ENCODE measurements at regions not wholly inside any gene's neighbourhood (a gene's known extent, or its start where the extent isn't known, plus 50 kb on each side); places are given as distances from the start of the nearest gene placed in this dataset.

DNA sequence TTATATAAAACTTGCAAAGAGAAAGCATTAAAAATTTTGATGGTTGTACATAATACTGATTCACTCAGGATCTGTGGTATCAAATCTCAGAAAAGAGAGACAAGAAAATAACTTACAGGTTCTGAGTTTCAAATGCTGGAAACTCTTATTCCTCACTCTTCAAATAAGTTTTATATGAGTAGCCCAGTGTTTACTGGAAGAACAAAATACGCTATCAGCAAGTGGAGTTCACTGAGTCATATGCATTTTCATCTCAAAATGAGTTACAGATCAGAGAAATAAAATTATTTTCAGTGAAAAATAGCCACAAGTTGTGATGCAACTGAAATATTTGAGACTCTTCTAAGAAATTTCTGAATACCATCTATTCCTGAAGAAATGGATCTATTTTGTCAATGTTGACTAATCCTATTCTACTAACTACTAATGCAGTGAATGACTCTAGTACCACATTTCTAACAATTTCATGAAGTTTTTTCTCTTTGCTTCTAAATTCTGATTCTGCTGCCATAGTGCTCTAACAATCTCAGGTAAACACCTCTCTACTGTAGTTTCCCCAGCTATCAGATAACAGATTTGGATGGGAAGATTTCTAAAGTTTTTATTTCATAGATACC lies 391.7 kb downstream of the ZEB2 start:
- CTCF ChIA-PET, result no interaction called here
- POLR2A ChIA-PET, result no interaction called here
- no peak overlapping the region for H3K27ac ChIP-seq (ENCODE audit: extremely low read depth, low read depth, low read length)
- H3K4me1 ChIP-seq (ENCODE audit: control insufficient read depth, insufficient read depth, low read length), result no peaks in the 10 kb centered on the region
- H3K4me3 ChIP-seq (ENCODE audit: low read depth, low read length), result no peak overlapping the region
- TF ChIP-seq ZBTB8A (tag by site-specific recombination; IDR thresholded peaks at IDR 0.05), result no peak
- TF ChIP-seq ZNF174 (tag by site-specific recombination; IDR thresholded peaks at IDR 0.05), result no peak
- TF ChIP-seq RBAK (tag by site-specific recombination; IDR thresholded peaks at IDR 0.05), result no peak
- TF ChIP-seq KLF8 (tag by site-specific recombination; IDR thresholded peaks at IDR 0.05), result no peak
- no peaks in the 10 kb centered on the region for H3K36me3 ChIP-seq (ENCODE audit: control insufficient read depth in 2 of 2, insufficient read depth in 1 of 2, low read length in 2 of 2)
- H3K9me3 ChIP-seq (ENCODE audit: control insufficient read depth, insufficient read depth, low read depth, low read length), result no peaks in the 10 kb centered on the region

- ChIA-PET POLR2A (no interaction called here), CTCF (no interaction called here)
- no peaks in the 10 kb centered on the region for H3K9me3 ChIP-seq (ENCODE audit: control insufficient read depth, insufficient read depth, low read depth, low read length)
- H3K27ac ChIP-seq (ENCODE audit: extremely low read depth, low read depth, low read length), result no peak overlapping the region
- H3K36me3 ChIP-seq (ENCODE audit: control insufficient read depth in 2 of 2, insufficient read depth in 1 of 2, low read length in 2 of 2), result no peaks in the 10 kb centered on the region
- no peak for TF ChIP-seq ZNF169 (tag by site-specific recombination; IDR thresholded peaks at IDR 0.05)
- no peak for TF ChIP-seq ELK4 (IDR thresholded peaks at IDR 0.05; ENCODE audit: borderline replicate concordance, low read depth, low read length)
- TF ChIP-seq PRDM1 (tag by site-specific recombination; IDR thresholded peaks at IDR 0.05), result no peak
- TF ChIP-seq ZNF138 (tag by site-specific recombination; IDR thresholded peaks at IDR 0.05; ENCODE audit: borderline replicate concordance), result no peak
- TF ChIP-seq ZNF639 (tag by site-specific recombination; IDR thresholded peaks at IDR 0.05), result no peak
- TF ChIP-seq ZNF48 (tag by site-specific recombination; IDR thresholded peaks at IDR 0.05), result no peak
- TF ChIP-seq ZNF514 (tag by site-specific recombination; IDR thresholded peaks at IDR 0.05), result no peak
- TF ChIP-seq ZNF341 (tag by site-specific recombination; IDR thresholded peaks at IDR 0.05; ENCODE audit: low read depth), result no peak
- TF ChIP-seq, protein P1, sequence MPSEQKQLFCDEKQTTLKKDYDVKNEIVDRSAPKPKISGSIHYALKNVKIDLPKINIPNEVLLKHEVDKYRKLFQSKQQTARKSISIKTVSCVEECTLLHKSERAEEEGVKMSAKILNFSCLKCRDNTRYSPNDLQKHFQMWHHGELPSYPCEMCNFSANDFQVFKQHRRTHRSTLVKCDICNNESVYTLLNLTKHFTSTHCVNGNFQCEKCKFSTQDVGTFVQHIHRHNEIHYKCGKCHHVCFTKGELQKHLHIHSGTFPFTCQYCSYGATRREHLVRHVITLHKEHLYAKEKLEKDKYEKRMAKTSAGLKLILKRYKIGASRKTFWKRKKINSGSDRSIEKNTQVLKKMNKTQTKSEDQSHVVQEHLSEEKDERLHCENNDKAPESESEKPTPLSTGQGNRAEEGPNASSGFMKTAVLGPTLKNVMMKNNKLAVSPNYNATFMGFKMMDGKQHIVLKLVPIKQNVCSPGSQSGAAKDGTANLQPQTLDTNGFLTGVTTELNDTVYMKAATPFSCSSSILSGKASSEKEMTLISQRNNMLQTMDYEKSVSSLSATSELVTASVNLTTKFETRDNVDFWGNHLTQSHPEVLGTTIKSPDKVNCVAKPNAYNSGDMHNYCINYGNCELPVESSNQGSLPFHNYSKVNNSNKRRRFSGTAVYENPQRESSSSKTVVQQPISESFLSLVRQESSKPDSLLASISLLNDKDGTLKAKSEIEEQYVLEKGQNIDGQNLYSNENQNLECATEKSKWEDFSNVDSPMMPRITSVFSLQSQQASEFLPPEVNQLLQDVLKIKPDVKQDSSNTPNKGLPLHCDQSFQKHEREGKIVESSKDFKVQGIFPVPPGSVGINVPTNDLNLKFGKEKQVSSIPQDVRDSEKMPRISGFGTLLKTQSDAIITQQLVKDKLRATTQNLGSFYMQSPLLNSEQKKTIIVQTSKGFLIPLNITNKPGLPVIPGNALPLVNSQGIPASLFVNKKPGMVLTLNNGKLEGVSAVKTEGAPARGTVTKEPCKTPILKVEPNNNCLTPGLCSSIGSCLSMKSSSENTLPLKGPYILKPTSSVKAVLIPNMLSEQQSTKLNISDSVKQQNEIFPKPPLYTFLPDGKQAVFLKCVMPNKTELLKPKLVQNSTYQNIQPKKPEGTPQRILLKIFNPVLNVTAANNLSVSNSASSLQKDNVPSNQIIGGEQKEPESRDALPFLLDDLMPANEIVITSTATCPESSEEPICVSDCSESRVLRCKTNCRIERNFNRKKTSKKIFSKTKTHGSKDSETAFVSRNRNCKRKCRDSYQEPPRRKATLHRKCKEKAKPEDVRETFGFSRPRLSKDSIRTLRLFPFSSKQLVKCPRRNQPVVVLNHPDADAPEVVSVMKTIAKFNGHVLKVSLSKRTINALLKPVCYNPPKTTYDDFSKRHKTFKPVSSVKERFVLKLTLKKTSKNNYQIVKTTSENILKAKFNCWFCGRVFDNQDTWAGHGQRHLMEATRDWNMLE (tag by site-specific recombination; conservative IDR thresholded peaks at IDR 0.05; ENCODE audit: low read depth), result no peak
- H3K4me3 ChIP-seq (ENCODE audit: low read depth, low read length), result no peak overlapping the region
- H3K4me1 ChIP-seq (ENCODE audit: control insufficient read depth, insufficient read depth, low read length), result no peaks in the 10 kb centered on the region
These were observed 392.2 kb downstream of the ZEB2 start for GRCh38 chr2:144127693-144128092.

DNA sequence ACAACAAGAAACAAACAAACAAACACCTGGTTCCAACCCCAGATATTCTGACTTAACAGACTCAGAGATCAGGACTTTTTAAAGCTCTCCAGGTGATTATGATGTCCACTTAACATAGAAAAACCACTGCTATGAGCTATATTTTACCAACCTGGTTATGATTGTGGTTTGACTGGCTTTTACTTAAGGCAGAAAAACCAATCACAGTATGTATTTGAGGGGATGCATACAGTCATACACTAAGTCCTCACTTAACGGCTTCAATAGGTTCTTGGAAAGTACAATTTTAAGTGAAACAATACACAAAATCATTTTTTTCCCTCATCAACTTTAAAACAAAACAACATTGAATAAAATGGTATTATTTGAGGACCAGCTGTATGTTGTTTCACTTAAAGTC lies 393.6 kb downstream of the ZEB2 start:
- H3K36me3 ChIP-seq (ENCODE audit: control insufficient read depth in 2 of 2, insufficient read depth in 1 of 2, low read length in 2 of 2), result no peaks in the 10 kb centered on the region
- no peaks in the 10 kb centered on the region for H3K9me3 ChIP-seq (ENCODE audit: control insufficient read depth, insufficient read depth, low read depth, low read length)
- no peaks in the 10 kb centered on the region for H3K4me1 ChIP-seq (ENCODE audit: control insufficient read depth, insufficient read depth, low read length)
- POLR2A ChIA-PET, result no interaction called here
- CTCF ChIA-PET, result interaction anchor here (0.6 to 0.7 kb wide), 2 partner anchors 284 to 474 kb away, joined by 3 to 5 read pairs; no protein-coding TSS in a partner anchor
- no peak overlapping the region for H3K27ac ChIP-seq (ENCODE audit: extremely low read depth, low read depth, low read length)
- H3K4me3 ChIP-seq (ENCODE audit: low read depth, low read length), result no peak overlapping the region
- no peak for TF ChIP-seq YY2 (tag by site-specific recombination; IDR thresholded peaks at IDR 0.05)
